ENCODE measurements at regions not wholly inside any gene's neighbourhood (a gene's known extent, or its start where the extent isn't known, plus 50 kb on each side); places are given as distances from the start of the nearest gene placed in this dataset.

DNA sequence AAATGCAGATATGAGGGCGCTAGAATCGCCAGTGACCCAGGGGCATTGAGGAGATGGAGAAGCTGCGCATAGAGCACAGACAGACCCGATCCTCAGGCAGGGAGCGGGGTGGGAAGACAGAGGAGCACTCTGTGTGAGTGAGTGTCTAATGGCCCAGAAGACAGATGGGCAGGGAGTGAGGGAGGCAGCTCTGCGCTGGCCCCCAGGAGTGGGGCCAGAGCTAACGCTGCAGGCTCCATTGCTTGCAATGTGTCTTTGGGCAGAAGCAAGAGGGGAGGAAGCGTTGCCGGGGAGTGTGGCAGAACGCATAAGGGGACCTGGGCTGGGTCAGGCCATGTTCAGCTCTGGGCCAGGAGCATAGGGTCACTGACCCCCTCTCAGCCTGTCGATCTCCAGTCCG lies 207.0 kb downstream of the TBXT start:
- H3K9ac ChIP-seq (ENCODE audit: low read depth, low read length): no peak overlapping the region
- H3K36me3 ChIP-seq (ENCODE audit: control insufficient read depth, insufficient read depth, low read length): peaks cover 31% of the 10 kb centered on the region
- no peak overlapping the region for H2BK20ac ChIP-seq (ENCODE audit: low read depth, low read length)
- intact Hi-C loops (cut with micrococcal nuclease) (no loop called here), dilution Hi-C loops (cut with HindIII; ENCODE audit: low sequenced_read_pairs, unreplicated experiment) (no loop called here), in situ Hi-C loops (cut with MboI; ENCODE audit: low sequenced_read_pairs) (no loop called here)
- H3K18ac ChIP-seq (ENCODE audit: low read depth, low read length): no peak overlapping the region
- 67% methylated on average over 4 of the region's 12 CpGs; no CpG with 5 or more reads in 1 of the 2 experiments for WGBS, 2 experiments (ENCODE audit: extremely low coverage in 2 of 2, insufficient read length in 1 of 2)
- H3K4ac ChIP-seq (ENCODE audit: low read depth, low read length): no peak overlapping the region
- H3K27me3 ChIP-seq (ENCODE audit: control insufficient read depth, insufficient read depth, low read length): no peaks in the 10 kb centered on the region
- H3K4me2 ChIP-seq (ENCODE audit: low read depth, low read length): no peak overlapping the region
- no peak overlapping the region for H2AK9ac ChIP-seq (replicated peaks; ENCODE audit: low read depth, low read length, poor library complexity)
- BruUV-seq (replicated peaks): no TSS peak
- H3K4me3 ChIP-seq (ENCODE audit: insufficient read depth, low read depth, low read length): no peak overlapping the region
- H4K20me1 ChIP-seq (ENCODE audit: insufficient read depth, low read length): no peaks in the 10 kb centered on the region; the same call in 1 of the 2 replicates
- no peak overlapping the region for H3K27ac ChIP-seq (ENCODE audit: insufficient read depth, low read length)
- DNase-seq (no peak), ATAC-seq (ENCODE audit: low read depth) (no peak)
- no peak overlapping the region for H2BK120ac ChIP-seq (ENCODE audit: low read depth, low read length)
- peaks cover 0 to 13% of the 10 kb centered on the region in 2 experiments; a peak in 1 of 4 replicates for H3K79me1 ChIP-seq (ENCODE audit: low read depth in 1 of 2, low read length in 2 of 2)
- H3K23ac ChIP-seq (ENCODE audit: low read depth, low read length): no peak overlapping the region
- H4K5ac ChIP-seq (ENCODE audit: low read depth, low read length): no peak overlapping the region
- CTCF ChIA-PET: no interaction called here
- H4K91ac ChIP-seq (ENCODE audit: insufficient read depth, low read depth, low read length): no peak overlapping the region
- H4K8ac ChIP-seq (ENCODE audit: low read depth in 2 of 2, low read length in 2 of 2): no peak overlapping the region
- no peaks in the 10 kb centered on the region for H3K4me1 ChIP-seq (ENCODE audit: control insufficient read depth, insufficient read depth, low read length)
- no peak overlapping the region for H3K56ac ChIP-seq (ENCODE audit: extremely low read depth, insufficient read depth, low read length)
- H3K9me3 ChIP-seq (ENCODE audit: control insufficient read depth, insufficient read depth, low read length): no peaks in the 10 kb centered on the region; the same call in 1 of the 2 replicates
- POLR2A ChIA-PET (ENCODE audit: unreplicated experiment): no interaction called here
- H2BK15ac ChIP-seq (ENCODE audit: low read depth, low read length): no peak overlapping the region
- H2AFZ ChIP-seq (replicated peaks; ENCODE audit: low read length, poor library complexity): no peak overlapping the region
- no peak overlapping the region for H2AK5ac ChIP-seq (ENCODE audit: low read depth, low read length)
- no peak overlapping the region for H2BK5ac ChIP-seq (ENCODE audit: low read depth, low read length, poor library complexity, severe bottlenecking)
- H3K14ac ChIP-seq (replicated peaks; ENCODE audit: low read depth, low read length): no peak overlapping the region
- H3K9me1 ChIP-seq (ENCODE audit: insufficient read depth, low read length): no peaks in the 10 kb centered on the region
- no peak for TF ChIP-seq NFE2L2 (IDR thresholded peaks at IDR 0.05; ENCODE audit: low read depth, low read length)
- TF ChIP-seq MXI1 (IDR thresholded peaks at IDR 0.05; ENCODE audit: borderline replicate concordance, low read depth, low read length): no peak
- no peak for TF ChIP-seq SMC3 (IDR thresholded peaks at IDR 0.05; ENCODE audit: low read depth, low read length)
- TF ChIP-seq RCOR1 (IDR thresholded peaks at IDR 0.05; ENCODE audit: insufficient replicate concordance, low read length): no peak
- no peak for TF ChIP-seq RAD21 (IDR thresholded peaks at IDR 0.05; ENCODE audit: low read length)
- TF ChIP-seq RFX5 (IDR thresholded peaks at IDR 0.05; ENCODE audit: low read depth, low read length): no peak
- no peak for TF ChIP-seq POLR2A (IDR thresholded peaks at IDR 0.05; ENCODE audit: low read depth, low read length)
- no peak for TF ChIP-seq BHLHE40 (IDR thresholded peaks at IDR 0.05; ENCODE audit: low read depth, low read length)
